NB4 (cell line): ENCODE measurements at regions not wholly inside any gene's neighbourhood (a gene's known extent, or its start where the extent isn't known, plus 50 kb on each side); places are given as distances from the start of the nearest gene placed in this dataset.

ENCODE experiments used
- POLR2A ChIP-seq: IDR thresholded peaks from 2 replicates; pipeline ENCODE4 v1.6.1; 2011; ENCODE audit warnings: mild to moderate bottlenecking; ENCODE audit not compliant: insufficient read length; ENCODE audit errors: extremely low read depth
- TF ChIP-seq, protein P1 (sequence below): IDR thresholded peaks from one replicate; pipeline ENCODE4 v1.5.1; 2012; ENCODE audit warnings: low read depth, low read length

DNA sequence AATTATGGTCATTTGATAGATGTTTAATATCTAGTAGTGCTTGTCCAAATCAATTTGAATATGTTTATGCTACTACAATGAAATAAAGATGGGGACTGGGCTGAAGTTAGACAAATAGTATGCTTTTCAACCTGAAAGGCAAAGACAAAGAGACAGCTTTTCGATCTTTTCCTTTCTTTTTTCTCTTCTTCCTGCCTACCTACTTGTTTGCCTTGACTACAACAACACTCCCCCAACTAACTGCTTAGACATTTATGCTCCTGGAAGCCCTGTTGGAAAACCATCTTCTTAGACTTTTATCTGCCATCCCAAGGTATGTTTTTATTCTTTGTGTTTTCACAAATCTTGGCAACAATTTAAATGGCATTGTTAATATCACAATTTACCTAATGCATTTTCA, 374.4 kb upstream of the DDI1 start:
- TF ChIP-seq, protein P1, sequence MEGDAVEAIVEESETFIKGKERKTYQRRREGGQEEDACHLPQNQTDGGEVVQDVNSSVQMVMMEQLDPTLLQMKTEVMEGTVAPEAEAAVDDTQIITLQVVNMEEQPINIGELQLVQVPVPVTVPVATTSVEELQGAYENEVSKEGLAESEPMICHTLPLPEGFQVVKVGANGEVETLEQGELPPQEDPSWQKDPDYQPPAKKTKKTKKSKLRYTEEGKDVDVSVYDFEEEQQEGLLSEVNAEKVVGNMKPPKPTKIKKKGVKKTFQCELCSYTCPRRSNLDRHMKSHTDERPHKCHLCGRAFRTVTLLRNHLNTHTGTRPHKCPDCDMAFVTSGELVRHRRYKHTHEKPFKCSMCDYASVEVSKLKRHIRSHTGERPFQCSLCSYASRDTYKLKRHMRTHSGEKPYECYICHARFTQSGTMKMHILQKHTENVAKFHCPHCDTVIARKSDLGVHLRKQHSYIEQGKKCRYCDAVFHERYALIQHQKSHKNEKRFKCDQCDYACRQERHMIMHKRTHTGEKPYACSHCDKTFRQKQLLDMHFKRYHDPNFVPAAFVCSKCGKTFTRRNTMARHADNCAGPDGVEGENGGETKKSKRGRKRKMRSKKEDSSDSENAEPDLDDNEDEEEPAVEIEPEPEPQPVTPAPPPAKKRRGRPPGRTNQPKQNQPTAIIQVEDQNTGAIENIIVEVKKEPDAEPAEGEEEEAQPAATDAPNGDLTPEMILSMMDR, result no peak
- no peak for TF ChIP-seq POLR2A
